Breast epithelium (tissue), 4 donors: ENCODE measurements at regions not wholly inside any gene's neighbourhood (a gene's known extent, or its start where the extent isn't known, plus 50 kb on each side); places are given as distances from the start of the nearest gene placed in this dataset.

Experiments
- DNase-seq, 2 donors: peaks; one replicate each; pipeline ENCODE4 v3.0.0-alpha.2; 2019; ENCODE audit warnings: low spot score in 2 of 2
- H3K27ac ChIP-seq, 2 donors: fragments of 200-600 bp; sonication (generic) in 1 of 2; one replicate each; pipeline ENCODE4 v1.5.1; 2016 to 2019; ENCODE audit warnings: mild to moderate bottlenecking in 1 of 2
- H3K27me3 ChIP-seq, 2 donors: fragments of 200-600 bp; sonication (generic) in 1 of 2; one replicate each; pipeline versions ENCODE4 v1.5.1 to v1.6.0; 2017 to 2019; ENCODE audit warnings: control low read depth in 1 of 2, mild to moderate bottlenecking in 1 of 2
- H3K36me3 ChIP-seq: fragments of 200-600 bp; one replicate; pipeline ENCODE4 v1.5.1; 2019
- H3K4me1 ChIP-seq, 2 donors: fragments of 200-600 bp; sonication (generic); one replicate each; pipeline ENCODE4 v1.5.1; 2016 to 2019; ENCODE audit warnings: control low read depth in 1 of 2
- H3K4me3 ChIP-seq, 3 donors: fragments of 200-600 bp; sonication (generic); 1 replicate in 2 of 3; 2 replicates in 1 of 3; pipeline ENCODE4 v1.5.1; 2016 to 2019; ENCODE audit warnings: mild to moderate bottlenecking in 3 of 3, moderate library complexity in 2 of 3
- H3K9me3 ChIP-seq, 2 donors: fragments of 200-600 bp; sonication (generic) in 1 of 2; one replicate each; pipeline ENCODE4 v1.5.1; 2016 to 2019; ENCODE audit warnings: control low read depth in 1 of 2
- CTCF ChIP-seq, 3 donors: fragments of 450-650 bp; IDR thresholded peaks; one replicate each; pipeline ENCODE4 v1.5.1; 2016 to 2017; ENCODE audit warnings: antibody characterized with exemption in 3 of 3, mild to moderate bottlenecking in 3 of 3, moderate library complexity in 3 of 3
- POLR2A ChIP-seq: fragments of 450-650 bp; IDR thresholded peaks from one replicate; pipeline ENCODE4 v1.6.1; 2016; ENCODE audit warnings: antibody characterized with exemption, mild to moderate bottlenecking, moderate library complexity
- POLR2AphosphoS5 ChIP-seq, 3 donors: sonication (generic); formaldehyde crosslinking; IDR thresholded peaks; one replicate each; pipeline ENCODE4 v1.6.1; 2017; ENCODE audit warnings: antibody characterized with exemption in 3 of 3
- intact Hi-C: fragments of 100-400 bp; cut with DNase I; formaldehyde crosslinking; loops from one replicate; pipeline ENCODE4 v1.15.1; 2023; ENCODE audit warnings: low total_unique reads

GRCh38 chr2:41697389-41697788 lies 350.4 kb upstream of the PKDCC start:
- Histone ChIP-seq H3K27ac (no peak overlapping the region), H3K9me3 (no peaks in the 10 kb centered on the region), H3K27me3 (no peaks in the 10 kb centered on the region), H3K4me3 (no peak overlapping the region), H3K36me3 (no peaks in the 10 kb centered on the region), H3K4me1 (peaks cover 0 to 5% of the 10 kb centered on the region in 2 donors)
- TF ChIP-seq POLR2A: no peak
- TF ChIP-seq POLR2AphosphoS5 (IDR thresholded peaks at IDR 0.05): no peak
- no peak for TF ChIP-seq CTCF (IDR thresholded peaks at IDR 0.05)
- intact Hi-C loops: no loop called here
- DNase-seq: no peak

DNA sequence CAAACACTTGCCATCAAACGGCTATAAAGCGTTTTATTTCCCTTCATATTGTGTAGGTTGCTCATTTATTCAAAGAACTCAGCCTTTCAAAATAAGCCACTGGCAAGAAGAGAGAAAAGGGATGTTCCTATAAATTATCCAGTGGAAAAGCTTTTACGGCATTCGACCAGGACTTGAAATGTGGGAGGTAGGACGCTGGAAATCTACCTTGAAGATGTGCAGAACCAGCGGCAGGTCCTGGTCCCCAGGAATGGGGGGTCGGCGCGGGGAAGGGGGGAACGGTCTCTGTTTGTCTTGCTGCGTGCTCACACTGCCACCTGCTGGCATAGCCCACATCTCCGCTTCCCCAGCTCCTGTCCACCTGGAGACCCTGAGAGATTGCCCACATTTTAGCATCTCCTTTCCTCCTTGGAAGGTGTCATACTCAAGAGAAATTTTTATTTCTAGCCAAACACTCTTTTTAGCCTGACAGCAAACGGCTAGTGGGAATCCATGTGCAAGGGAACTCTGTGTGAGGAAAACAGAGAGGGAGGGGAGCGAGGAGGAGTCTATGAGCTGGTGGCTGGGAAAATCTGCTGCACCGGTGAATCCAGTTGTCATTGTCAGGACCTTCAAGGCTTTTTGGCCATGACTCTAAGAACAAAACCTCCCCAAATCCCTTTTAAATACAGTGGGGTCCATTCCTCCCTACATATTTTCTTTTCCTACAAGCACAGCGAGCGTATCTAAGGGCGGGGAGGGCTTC lies 349.0 kb upstream of the PKDCC start:
- no peak for DNase-seq
- H3K4me1 ChIP-seq: peaks cover 0 to 5% of the 10 kb centered on the region in 2 donors
- no peak overlapping the region for H3K27ac ChIP-seq
- no peaks in the 10 kb centered on the region for H3K9me3 ChIP-seq
- H3K4me3 ChIP-seq: peak overlapping the region in 2 of 3 donors; percentile 12 to 47
- no peaks in the 10 kb centered on the region for H3K36me3 ChIP-seq
- no peaks in the 10 kb centered on the region for H3K27me3 ChIP-seq
- no peak for TF ChIP-seq POLR2AphosphoS5 (IDR thresholded peaks at IDR 0.05)
- TF ChIP-seq POLR2A: no peak
- TF ChIP-seq CTCF (IDR thresholded peaks at IDR 0.05): peak in 2 of 3 donors; percentile 49
- intact Hi-C loops: no loop called here

GRCh38 chr2:41701231-41701630 lies 346.6 kb upstream of the PKDCC start:
- H3K36me3 ChIP-seq: no peaks in the 10 kb centered on the region
- H3K4me3 ChIP-seq: no peak overlapping the region
- no peak for TF ChIP-seq CTCF (IDR thresholded peaks at IDR 0.05)
- no peak for TF ChIP-seq POLR2A
- TF ChIP-seq POLR2AphosphoS5 (IDR thresholded peaks at IDR 0.05): no peak
- H3K27me3 ChIP-seq: no peaks in the 10 kb centered on the region
- DNase-seq: no peak
- H3K4me1 ChIP-seq: peaks cover 0 to 5% of the 10 kb centered on the region in 2 donors
- intact Hi-C loops: no loop called here
- H3K27ac ChIP-seq: no peak overlapping the region
- H3K9me3 ChIP-seq: no peaks in the 10 kb centered on the region

- intact Hi-C loops: no loop called here
Measured at GRCh38 chr2:41703123-41703522, 344.7 kb upstream of the PKDCC start.

GRCh38 chr2:41705634-41706033 lies 342.2 kb upstream of the PKDCC start:
- H3K36me3 ChIP-seq: no peaks in the 10 kb centered on the region
- DNase-seq: no peak
- H3K4me3 ChIP-seq: no peak overlapping the region
- no peak overlapping the region for H3K27ac ChIP-seq
- H3K27me3 ChIP-seq: no peaks in the 10 kb centered on the region
- H3K4me1 ChIP-seq: no peaks in the 10 kb centered on the region
- TF ChIP-seq POLR2A (no peak), POLR2AphosphoS5 (IDR thresholded peaks at IDR 0.05) (no peak), CTCF (IDR thresholded peaks at IDR 0.05) (no peak)
- H3K9me3 ChIP-seq: no peaks in the 10 kb centered on the region
- intact Hi-C loops: no loop called here

More at GRCh38 chr2:41703123-41703522, 344.7 kb upstream of the PKDCC start:
- TF ChIP-seq POLR2AphosphoS5 (IDR thresholded peaks at IDR 0.05): no peak
- Histone ChIP-seq H3K36me3 (no peaks in the 10 kb centered on the region), H3K4me3 (no peak overlapping the region), H3K4me1 (peaks cover 0 to 5% of the 10 kb centered on the region in 2 donors), H3K27ac (no peak overlapping the region), H3K27me3 (no peaks in the 10 kb centered on the region), H3K9me3 (no peaks in the 10 kb centered on the region)
- no peak for DNase-seq
